GM12878 (cell line): ENCODE measurements at regions not wholly inside any gene's neighbourhood (a gene's known extent, or its start where the extent isn't known, plus 50 kb on each side); places are given as distances from the start of the nearest gene placed in this dataset.

Experiments used
- ATAC-seq: fragments of 200-7000 bp; cut with Tn5 transposase; 3 replicates; pipeline ENCODE4 v1.9.1; 2020; ENCODE audit warnings: mild to moderate bottlenecking, moderate library complexity
- BruUV-seq: library from RNA; stranded (reverse); fragments of 400-500 nt; replicated peaks from 2 replicates; lab custom pipeline; 2021; lab: Mats Ljungman, UMichigan
- CTCF ChIA-PET: fragments of 300-600 bp; sonication (Branson Sonifier 250); formaldehyde crosslinking; extraction: SDS; loops from one replicate; lab custom pipeline; 2021; ENCODE audit warnings: inconsistent platforms; lab: Yijun Ruan, JAX
- POLR2A ChIA-PET: fragments of 350-600 bp; formaldehyde crosslinking; extraction: SDS; loops from one replicate; lab custom pipeline; 2021; ENCODE audit warnings: inconsistent platforms; lab: Charles Lee
- RAD21 ChIA-PET: fragments of 300-600 bp; sonication (Branson Sonifier 250); formaldehyde crosslinking; loops from one replicate; lab custom pipeline; 2023; ENCODE audit warnings: antibody characterized with exemption; ENCODE audit not compliant: unreplicated experiment; lab: Charles Lee
- SMC1A ChIA-PET: fragments of 300-600 bp; sonication (Branson Sonifier 250); formaldehyde crosslinking; loops from one replicate; lab custom pipeline; 2023; ENCODE audit not compliant: unreplicated experiment, uncharacterized antibody; lab: Charles Lee
- DNase-seq: peaks from one replicate; pipeline ENCODE4 v3.0.0-alpha.2; 2011; ENCODE audit warnings: low read depth, low spot score
- FAIRE-seq: peaks from 3 replicates; lab custom pipeline; 2011; peaks lifted over from hg19 to GRCh38; lab: Jason Lieb, UNC
- H2AFZ ChIP-seq: 2 replicates; pipeline ENCODE4 v1.6.0; 2011; ENCODE audit warnings: low read depth, low read length, control low read depth; ENCODE audit not compliant: control insufficient read depth
- H3K27ac ChIP-seq: 2 replicates; pipeline ENCODE4 v1.5.1; 2011; ENCODE audit warnings: control low read depth; ENCODE audit not compliant: control insufficient read depth, insufficient read depth
- H3K27me3 ChIP-seq, 2 experiments: replicated peaks in 1 of 2; 2 replicates each; pipeline versions ENCODE4 v1.6.0 to v1.6.1; 2011; ENCODE audit warnings: low read length in 1 of 2; ENCODE audit not compliant: control insufficient read depth in 2 of 2, insufficient read depth in 2 of 2
- H3K36me3 ChIP-seq, 2 experiments: 2 replicates each; pipeline ENCODE4 v1.5.1; 2011; ENCODE audit warnings: low read length in 1 of 2; ENCODE audit not compliant: control insufficient read depth in 2 of 2, insufficient read depth in 2 of 2
- H3K4me1 ChIP-seq: 2 replicates; pipeline ENCODE4 v1.6.1; 2011; ENCODE audit warnings: mild to moderate bottlenecking, low read length, moderate library complexity, mixed read lengths; ENCODE audit not compliant: control insufficient read depth, insufficient read depth
- H3K4me2 ChIP-seq: 2 replicates; pipeline ENCODE4 v1.6.0; 2011; ENCODE audit warnings: control low read depth; ENCODE audit not compliant: control insufficient read depth, insufficient read depth
- H3K4me3 ChIP-seq: fragments of 200-600 bp; sonication (generic); 2 replicates; pipeline ENCODE4 v1.5.1; 2016
- H3K79me2 ChIP-seq: 2 replicates; pipeline ENCODE4 v1.6.0; 2011; ENCODE audit warnings: low read length; ENCODE audit not compliant: control insufficient read depth, insufficient read depth
- H3K9ac ChIP-seq: 2 replicates; pipeline ENCODE4 v1.8.0; 2011; ENCODE audit warnings: low read length, control low read depth, mixed read lengths; ENCODE audit not compliant: control insufficient read depth, insufficient read depth
- H3K9me3 ChIP-seq: replicated peaks from 3 replicates; pipeline ENCODE4 v1.5.1; 2011; ENCODE audit warnings: mild to moderate bottlenecking, low read length; ENCODE audit not compliant: control insufficient read depth, insufficient read depth
- H4K20me1 ChIP-seq: 2 replicates; pipeline ENCODE4 v1.6.0; 2011; ENCODE audit not compliant: control insufficient read depth, insufficient read depth
- GABPA ChIP-seq: IDR thresholded peaks from 2 replicates; pipeline ENCODE4 v1.6.1; 2014; ENCODE audit warnings: antibody characterized with exemption, low read depth, mild to moderate bottlenecking, inconsistent platforms
- NRF1 ChIP-seq: conservative IDR thresholded peaks from 2 replicates; pipeline ENCODE4 v1.6.1; 2011; ENCODE audit warnings: mild to moderate bottlenecking, low read depth, low read length, improper control_type of control experiment
- PAX8 ChIP-seq: fragments of 450-650 bp; IDR thresholded peaks from 2 replicates; pipeline ENCODE4 v1.6.1; 2017; ENCODE audit warnings: mild to moderate bottlenecking, moderate library complexity
- TAF1 ChIP-seq: IDR thresholded peaks from 2 replicates; pipeline ENCODE4 v1.6.1; 2011; ENCODE audit warnings: mild to moderate bottlenecking, low read depth, low read length, borderline replicate concordance
- YBX1 ChIP-seq: fragments of 450-650 bp; IDR thresholded peaks from 2 replicates; pipeline ENCODE4 v1.6.1; 2016; ENCODE audit warnings: antibody characterized with exemption
- WGBS: methylation state at CpG from one replicate; pipeline ENCODE4 v1.1.6; 2016; ENCODE audit warnings: low lambda C conversion rate; ENCODE audit not compliant: insufficient replicate concordance, insufficient coverage; ENCODE audit errors: missing lambda C conversion rate; 5-methylcytosine and 5-hydroxymethylcytosine counted together
- in situ Hi-C: fragments of 300-500 bp; cut with MboI; formaldehyde crosslinking; loops from 9 replicates; pipeline ENCODE4 v1.14.3; 2018; ENCODE audit warnings: mixed read lengths
- intact Hi-C: fragments of 100-400 bp; cut with micrococcal nuclease; formaldehyde crosslinking; loops from one replicate; pipeline ENCODE4 v1.14.2; 2022; ENCODE audit not compliant: unreplicated experiment
- TF ChIP-seq, protein P1 (sequence below): fragments of 450-650 bp; formaldehyde crosslinking; IDR thresholded peaks from 2 replicates; pipeline ENCODE4 v1.4.0; 2020; ENCODE audit warnings: mild to moderate bottlenecking, moderate library complexity

DNA sequence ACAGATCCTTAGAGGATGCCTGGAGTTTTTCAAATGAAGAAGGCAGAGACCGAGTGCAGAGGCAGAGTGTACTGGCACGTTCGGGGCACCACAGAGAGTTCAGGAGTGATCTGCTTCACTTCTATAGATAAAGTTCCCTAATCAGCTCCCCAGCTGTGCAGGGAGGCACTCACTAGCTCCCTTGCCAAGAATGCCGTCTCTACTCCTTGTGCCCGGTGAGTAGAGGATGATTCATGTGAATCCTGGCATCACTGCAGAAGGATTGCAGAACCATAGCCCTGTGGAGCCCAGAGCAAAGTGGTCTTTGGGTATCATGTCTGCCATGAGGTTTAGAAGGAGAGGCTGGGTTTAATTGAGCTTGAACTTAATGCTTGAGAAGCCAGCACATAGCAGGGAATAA, 510.1 kb upstream of the RAB6C start:
- Histone ChIP-seq H3K27ac (no peak overlapping the region), H3K36me3 (no peaks in the 10 kb centered on the region), H3K4me3 (no peak overlapping the region), H3K4me2 (no peak overlapping the region), H2AFZ (no peak overlapping the region), H3K9me3 (no peaks in the 10 kb centered on the region; the same call in 2 of the 3 replicates), H3K4me1 (no peaks in the 10 kb centered on the region), H3K79me2 (no peaks in the 10 kb centered on the region), H4K20me1 (no peaks in the 10 kb centered on the region), H3K27me3 (no peaks in the 10 kb centered on the region), H3K9ac (no peak overlapping the region)
- ATAC-seq (no peak), FAIRE-seq (no peak), DNase-seq (no peak)
- SMC1A ChIA-PET: interaction anchor here (0.7 kb wide), 1 partner anchor 330 kb away, joined by 3 read pairs; no protein-coding TSS in a partner anchor
- WGBS: 11% methylated on average over 5 of the region's 5 CpGs
- intact Hi-C loops (no loop called here), in situ Hi-C loops (no loop called here)
- RAD21 ChIA-PET: no interaction called here
- TF ChIP-seq GABPA (no peak), YBX1 (no peak), TAF1 (no peak), PAX8 (no peak), NRF1 (no peak)
- TF ChIP-seq, protein P1, sequence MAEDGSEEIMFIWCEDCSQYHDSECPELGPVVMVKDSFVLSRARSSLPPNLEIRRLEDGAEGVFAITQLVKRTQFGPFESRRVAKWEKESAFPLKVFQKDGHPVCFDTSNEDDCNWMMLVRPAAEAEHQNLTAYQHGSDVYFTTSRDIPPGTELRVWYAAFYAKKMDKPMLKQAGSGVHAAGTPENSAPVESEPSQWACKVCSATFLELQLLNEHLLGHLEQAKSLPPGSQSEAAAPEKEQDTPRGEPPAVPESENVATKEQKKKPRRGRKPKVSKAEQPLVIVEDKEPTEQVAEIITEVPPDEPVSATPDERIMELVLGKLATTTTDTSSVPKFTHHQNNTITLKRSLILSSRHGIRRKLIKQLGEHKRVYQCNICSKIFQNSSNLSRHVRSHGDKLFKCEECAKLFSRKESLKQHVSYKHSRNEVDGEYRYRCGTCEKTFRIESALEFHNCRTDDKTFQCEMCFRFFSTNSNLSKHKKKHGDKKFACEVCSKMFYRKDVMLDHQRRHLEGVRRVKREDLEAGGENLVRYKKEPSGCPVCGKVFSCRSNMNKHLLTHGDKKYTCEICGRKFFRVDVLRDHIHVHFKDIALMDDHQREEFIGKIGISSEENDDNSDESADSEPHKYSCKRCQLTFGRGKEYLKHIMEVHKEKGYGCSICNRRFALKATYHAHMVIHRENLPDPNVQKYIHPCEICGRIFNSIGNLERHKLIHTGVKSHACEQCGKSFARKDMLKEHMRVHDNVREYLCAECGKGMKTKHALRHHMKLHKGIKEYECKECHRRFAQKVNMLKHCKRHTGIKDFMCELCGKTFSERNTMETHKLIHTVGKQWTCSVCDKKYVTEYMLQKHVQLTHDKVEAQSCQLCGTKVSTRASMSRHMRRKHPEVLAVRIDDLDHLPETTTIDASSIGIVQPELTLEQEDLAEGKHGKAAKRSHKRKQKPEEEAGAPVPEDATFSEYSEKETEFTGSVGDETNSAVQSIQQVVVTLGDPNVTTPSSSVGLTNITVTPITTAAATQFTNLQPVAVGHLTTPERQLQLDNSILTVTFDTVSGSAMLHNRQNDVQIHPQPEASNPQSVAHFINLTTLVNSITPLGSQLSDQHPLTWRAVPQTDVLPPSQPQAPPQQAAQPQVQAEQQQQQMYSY (CRISPR knock-in tag): no peak
- POLR2A ChIA-PET: no interaction called here
- CTCF ChIA-PET: no interaction called here
- BruUV-seq: no TSS peak
